ENCODE measurements at regions not wholly inside any gene's neighbourhood (a gene's known extent, or its start where the extent isn't known, plus 50 kb on each side); places are given as distances from the start of the nearest gene placed in this dataset.

- DNase-seq: no peak
- Histone ChIP-seq H3K4me3 (ENCODE audit: low read length) (no peak overlapping the region), H3K36me3 (ENCODE audit: control insufficient read depth, insufficient read depth, low read length) (no peaks in the 10 kb centered on the region), H3K4me1 (ENCODE audit: control insufficient read depth, insufficient read depth, low read length) (no peaks in the 10 kb centered on the region), H3K9me3 (ENCODE audit: control insufficient read depth, low read length) (no peaks in the 10 kb centered on the region), H3K9ac (ENCODE audit: extremely low read depth, low read length, poor library complexity, severe bottlenecking) (no peak overlapping the region), H3K27me3 (ENCODE audit: control insufficient read depth, insufficient read depth, low read length, poor library complexity, severe bottlenecking) (no peaks in the 10 kb centered on the region), H3K27ac (ENCODE audit: low read depth, low read length) (no peak overlapping the region)
- Mint-ChIP-seq H3K4me1 (no peaks in the 10 kb centered on the region), H3K27ac (no peak overlapping the region), H3K9me3 (peaks cover 3% of the 10 kb centered on the region), H3K4me3 (no peak overlapping the region), H3K27me3 (ENCODE audit: insufficient read depth) (no peaks in the 10 kb centered on the region), H3K36me3 (ENCODE audit: low read depth) (no peaks in the 10 kb centered on the region)
- no peak for TF ChIP-seq CTCF (conservative IDR thresholded peaks at IDR 0.05)
- WGBS, 2 experiments (ENCODE audit: insufficient coverage in 1 of 2, insufficient read length in 1 of 2): 90 to 93% methylated on average over 14 of the region's 14 CpGs
Observed at GRCh38 chr6:168964138-168964835, 289.4 kb downstream of the THBS2 start.

- H3K4me1 Mint-ChIP-seq: no peaks in the 10 kb centered on the region
Observed at GRCh38 chr6:168962886-168963285, 290.8 kb downstream of the THBS2 start.

GRCh38 chr6:168961264-168961656, 292.4 kb downstream of the THBS2 start:
- no peaks in the 10 kb centered on the region for H3K4me1 ChIP-seq (ENCODE audit: control insufficient read depth, insufficient read depth, low read length)
- Mint-ChIP-seq H3K4me1 (no peaks in the 10 kb centered on the region), H3K9me3 (no peaks in the 10 kb centered on the region), H3K27ac (no peak overlapping the region), H3K36me3 (ENCODE audit: low read depth) (no peaks in the 10 kb centered on the region), H3K27me3 (ENCODE audit: insufficient read depth) (no peaks in the 10 kb centered on the region), H3K4me3 (no peak overlapping the region)
- no peak for TF ChIP-seq CTCF (conservative IDR thresholded peaks at IDR 0.05)
- 92 to 100% methylated on average over 5 to 13 of the region's 13 CpGs for WGBS, 2 experiments (ENCODE audit: insufficient coverage in 1 of 2, insufficient read length in 1 of 2)
- DNase-seq: no peak
- no peaks in the 10 kb centered on the region for H3K9me3 ChIP-seq (ENCODE audit: control insufficient read depth, low read length)
- H3K36me3 ChIP-seq (ENCODE audit: control insufficient read depth, insufficient read depth, low read length): no peaks in the 10 kb centered on the region
- no peak overlapping the region for H3K4me3 ChIP-seq (ENCODE audit: low read length)
- no peak overlapping the region for H3K9ac ChIP-seq (ENCODE audit: extremely low read depth, low read length, poor library complexity, severe bottlenecking)
- H3K27ac ChIP-seq (ENCODE audit: low read depth, low read length): no peak overlapping the region
- no peaks in the 10 kb centered on the region for H3K27me3 ChIP-seq (ENCODE audit: control insufficient read depth, insufficient read depth, low read length, poor library complexity, severe bottlenecking)

More at GRCh38 chr6:168962886-168963285, 290.8 kb downstream of the THBS2 start:
- 89 to 91% methylated on average over 11 to 14 of the region's 14 CpGs for WGBS, 2 experiments (ENCODE audit: insufficient coverage in 1 of 2, insufficient read length in 1 of 2)
- Histone ChIP-seq H3K36me3 (ENCODE audit: control insufficient read depth, insufficient read depth, low read length) (no peaks in the 10 kb centered on the region), H3K27ac (ENCODE audit: low read depth, low read length) (no peak overlapping the region), H3K4me1 (ENCODE audit: control insufficient read depth, insufficient read depth, low read length) (no peaks in the 10 kb centered on the region), H3K9ac (ENCODE audit: extremely low read depth, low read length, poor library complexity, severe bottlenecking) (no peak overlapping the region), H3K9me3 (ENCODE audit: control insufficient read depth, low read length) (no peaks in the 10 kb centered on the region), H3K4me3 (ENCODE audit: low read length) (no peak overlapping the region), H3K27me3 (ENCODE audit: control insufficient read depth, insufficient read depth, low read length, poor library complexity, severe bottlenecking) (no peaks in the 10 kb centered on the region)
- Mint-ChIP-seq H3K4me3 (no peak overlapping the region), H3K27ac (no peak overlapping the region), H3K27me3 (ENCODE audit: insufficient read depth) (no peaks in the 10 kb centered on the region), H3K9me3 (peaks cover 3% of the 10 kb centered on the region), H3K36me3 (ENCODE audit: low read depth) (no peaks in the 10 kb centered on the region)
- no peak for TF ChIP-seq CTCF (conservative IDR thresholded peaks at IDR 0.05)
- no peak for DNase-seq

All from endodermal cell (in vitro differentiated cells).